ENCODE measurements at regions not wholly inside any gene's neighbourhood (a gene's known extent, or its start where the extent isn't known, plus 50 kb on each side); places are given as distances from the start of the nearest gene placed in this dataset.

GRCh38 chr3:73228000-73228399 lies 166.5 kb downstream of the EBLN2 start:
- TF ChIP-seq CTCF (IDR thresholded peaks at IDR 0.05) (no peak), MAX (IDR thresholded peaks at IDR 0.05) (no peak), BCL3 (IDR thresholded peaks at IDR 0.05) (no peak), SMC3 (IDR thresholded peaks at IDR 0.05) (no peak), NR3C1 (IDR thresholded peaks at IDR 0.05) (no peak), ESRRA (IDR thresholded peaks at IDR 0.05; ENCODE audit: borderline replicate concordance, low read length) (no peak), HDAC2 (IDR thresholded peaks at IDR 0.05) (no peak), CEBPB (IDR thresholded peaks at IDR 0.05) (no peak), MAZ (IDR thresholded peaks at IDR 0.05; ENCODE audit: borderline replicate concordance, low read depth, low read length) (no peak), EP300 (IDR thresholded peaks at IDR 0.05) (no peak), SREBF2 (IDR thresholded peaks at IDR 0.05) (no peak), HMGXB4 (CRISPR knock-in tag; IDR thresholded peaks at IDR 0.05; ENCODE audit: borderline replicate concordance) (no peak), POLR2A (IDR thresholded peaks at IDR 0.05; ENCODE audit: low read length) (no peak)

Measured in A549 (cell line).